ENCODE measurements at regions not wholly inside any gene's neighbourhood (a gene's known extent, or its start where the extent isn't known, plus 50 kb on each side); places are given as distances from the start of the nearest gene placed in this dataset.

DNA sequence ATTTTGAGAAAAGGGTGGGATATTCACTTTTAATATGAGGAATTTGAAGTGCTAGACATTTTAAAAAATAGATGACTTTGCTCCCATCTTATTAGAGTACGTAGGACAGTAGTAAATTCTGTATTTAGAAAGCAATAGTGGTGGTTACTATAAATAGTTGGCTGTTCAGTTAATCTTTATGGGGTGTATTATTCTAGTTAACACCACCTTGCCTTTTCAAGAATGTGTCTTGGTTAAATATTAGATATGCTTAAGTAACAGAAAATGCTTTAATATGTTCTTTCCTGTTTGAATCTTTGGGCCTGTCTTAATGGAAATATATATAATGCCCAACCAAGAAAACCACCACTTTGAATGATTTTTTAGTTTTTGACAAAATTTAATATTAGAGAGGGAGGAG is 608.7 kb upstream of the FAM174A start:
- no peak for DNase-seq (ENCODE audit: low read depth in 2 of 2)
- no peak overlapping the region for H3K4me3 ChIP-seq (replicated peaks in 1 of 2; ENCODE audit: low read depth in 2 of 2, low read length in 2 of 2)
- TF ChIP-seq CTCF (IDR thresholded peaks at IDR 0.05; ENCODE audit: low read depth, low read length), result no peak

GRCh38 chr5:99922386-99922785 is 612.8 kb upstream of the FAM174A start:
- no peak for DNase-seq (ENCODE audit: low read depth in 2 of 2)
- TF ChIP-seq CTCF (IDR thresholded peaks at IDR 0.05; ENCODE audit: low read depth, low read length), result no peak
- no peak overlapping the region for H3K4me3 ChIP-seq (replicated peaks in 1 of 2; ENCODE audit: low read depth in 2 of 2, low read length in 2 of 2)

GRCh38 chr5:99911971-99912370 is 623.2 kb upstream of the FAM174A start:
- no peak for TF ChIP-seq CTCF (IDR thresholded peaks at IDR 0.05; ENCODE audit: low read depth, low read length)
- DNase-seq (ENCODE audit: low read depth in 2 of 2), result no peak
- H3K4me3 ChIP-seq (replicated peaks in 1 of 2; ENCODE audit: low read depth in 2 of 2, low read length in 2 of 2), result no peak overlapping the region

GRCh38 chr5:99906776-99907175 is 628.4 kb upstream of the FAM174A start:
- no peak for TF ChIP-seq CTCF (IDR thresholded peaks at IDR 0.05; ENCODE audit: low read depth, low read length)
- no peak overlapping the region for H3K4me3 ChIP-seq (replicated peaks in 1 of 2; ENCODE audit: low read depth in 2 of 2, low read length in 2 of 2)
- no peak for DNase-seq (ENCODE audit: low read depth in 2 of 2)

- H3K4me3 ChIP-seq (replicated peaks in 1 of 2; ENCODE audit: low read depth in 2 of 2, low read length in 2 of 2), result no peak overlapping the region
- TF ChIP-seq CTCF (IDR thresholded peaks at IDR 0.05; ENCODE audit: low read depth, low read length), result no peak
- DNase-seq (ENCODE audit: low read depth in 2 of 2), result no peak
Observed at GRCh38 chr5:99901972-99902371, 633.2 kb upstream of the FAM174A start.

- TF ChIP-seq CTCF (IDR thresholded peaks at IDR 0.05; ENCODE audit: low read depth, low read length), result no peak
- no peak overlapping the region for H3K4me3 ChIP-seq (replicated peaks in 1 of 2; ENCODE audit: low read depth in 2 of 2, low read length in 2 of 2)
- peak in 1 of 2 donors; percentile 18 for DNase-seq (ENCODE audit: low read depth in 2 of 2)
Observed at GRCh38 chr5:99900302-99900852, 634.8 kb upstream of the FAM174A start.

All from cardiac fibroblast (primary cell).